Body of pancreas (tissue), 4 donors: ENCODE measurements at regions not wholly inside any gene's neighbourhood (a gene's known extent, or its start where the extent isn't known, plus 50 kb on each side); places are given as distances from the start of the nearest gene placed in this dataset.

Experiments
- CTCF ChIP-seq, 7 experiments: fragments of 450-650 bp in 4 of 7; fragments of 200-600 bp in 3 of 7; sonication (generic) in 3 of 7; IDR thresholded peaks; one replicate each; pipeline ENCODE4 v1.5.1; 2016 to 2019; ENCODE audit warnings: antibody characterized with exemption in 7 of 7
- POLR2A ChIP-seq, 3 donors: fragments of 450-650 bp; IDR thresholded peaks; one replicate each; pipeline ENCODE4 v1.6.1; 2016; ENCODE audit warnings: antibody characterized with exemption in 3 of 3, mild to moderate bottlenecking in 2 of 3

DNA sequence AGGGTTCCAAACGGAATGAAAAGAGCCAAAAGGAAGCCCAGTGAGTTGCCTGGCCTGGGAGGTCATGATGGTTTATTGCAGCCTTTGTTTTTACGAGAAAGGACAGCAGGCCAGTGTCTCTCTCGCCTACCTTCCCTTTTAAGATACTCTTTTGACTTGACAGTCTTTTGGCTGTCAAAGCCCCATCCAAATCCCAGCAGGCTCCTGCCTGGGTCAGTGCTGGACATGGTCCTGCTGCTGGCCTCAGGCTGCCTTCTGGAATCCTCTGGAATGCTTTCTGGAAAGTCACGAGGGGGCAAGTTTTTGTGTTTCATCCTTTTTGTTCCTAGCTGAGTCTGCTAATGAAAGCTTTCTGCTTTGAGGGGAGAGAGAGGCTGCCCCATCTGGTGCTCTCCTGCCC, 444.8 kb downstream of the OLFM4 start:
- TF ChIP-seq CTCF (IDR thresholded peaks at IDR 0.05): no peak
- TF ChIP-seq POLR2A (IDR thresholded peaks at IDR 0.05): no peak
